HEK293 (cell line): ENCODE measurements at regions not wholly inside any gene's neighbourhood (a gene's known extent, or its start where the extent isn't known, plus 50 kb on each side); places are given as distances from the start of the nearest gene placed in this dataset.

Experiments
- CTCF ChIA-PET: fragments of 350-600 bp; formaldehyde crosslinking; extraction: SDS; loops from one replicate; lab custom pipeline; 2021; ENCODE audit warnings: antibody characterized with exemption; lab: Yijun Ruan, JAX
- POLR2A ChIA-PET: fragments of 300-600 bp; formaldehyde crosslinking; extraction: SDS; loops from one replicate; lab custom pipeline; 2020; ENCODE audit warnings: antibody characterized with exemption, inconsistent platforms; lab: Yijun Ruan, JAX
- H3K27ac ChIP-seq: fragments of 200-500 bp; sonication (Bioruptor generic); 2 replicates; pipeline ENCODE4 v1.5.1; 2014; ENCODE audit warnings: low read depth, low read length, control low read depth, inconsistent platforms; ENCODE audit errors: extremely low read depth
- H3K36me3 ChIP-seq, 2 experiments: fragments of 200-500 bp in 1 of 2; sonication (Bioruptor generic) in 1 of 2; 1 replicate in 1 of 2; 2 replicates in 1 of 2; pipeline ENCODE4 v1.5.1; 2014 to 2017; ENCODE audit warnings: inconsistent platforms in 2 of 2, low read length in 2 of 2; ENCODE audit not compliant: control insufficient read depth in 2 of 2, insufficient read depth in 1 of 2
- H3K4me1 ChIP-seq: fragments of 200-500 bp; sonication (Bioruptor generic); 2 replicates; pipeline ENCODE4 v1.5.1; 2014; ENCODE audit warnings: mild to moderate bottlenecking, low read length, inconsistent platforms; ENCODE audit not compliant: control insufficient read depth, insufficient read depth
- H3K4me3 ChIP-seq: 2 replicates; pipeline ENCODE4 v1.5.1; 2011; ENCODE audit warnings: low read depth, mild to moderate bottlenecking, control low read depth, low read length, moderate library complexity
- H3K9me3 ChIP-seq: fragments of 200-500 bp; sonication (Bioruptor generic); 2 replicates; pipeline ENCODE4 v1.5.1; 2014; ENCODE audit warnings: low read depth, low read length, inconsistent platforms; ENCODE audit not compliant: control insufficient read depth, insufficient read depth
- ATF2 ChIP-seq: fragments of 450-650 bp; formaldehyde crosslinking; IDR thresholded peaks from 2 replicates; pipeline ENCODE4 v1.5.1; 2016; ENCODE audit warnings: missing biosample characterization, missing genetic modification characterization, low read depth
- HOXD13 ChIP-seq: sonication (generic); formaldehyde crosslinking; IDR thresholded peaks from 2 replicates; pipeline ENCODE4 v1.8.0; 2022; ENCODE audit warnings: missing genetic modification reagents, borderline replicate concordance
- MYNN ChIP-seq: fragments of 450-650 bp; formaldehyde crosslinking; IDR thresholded peaks from 2 replicates; pipeline ENCODE4 v1.5.1; 2016; ENCODE audit warnings: missing biosample characterization, missing genetic modification characterization, borderline replicate concordance
- SCRT2 ChIP-seq: fragments of 450-650 bp; formaldehyde crosslinking; IDR thresholded peaks from 2 replicates; pipeline ENCODE4 v1.5.1; 2016; ENCODE audit warnings: missing biosample characterization, missing genetic modification characterization
- TCF7L2 ChIP-seq: IDR thresholded peaks from 2 replicates; pipeline ENCODE4 v1.6.1; 2011; ENCODE audit warnings: low read depth, mild to moderate bottlenecking, inconsistent platforms, low read length, moderate library complexity, borderline replicate concordance
- ZBTB8A ChIP-seq: fragments of 450-650 bp; formaldehyde crosslinking; IDR thresholded peaks from 2 replicates; pipeline ENCODE4 v1.5.1; 2016; ENCODE audit warnings: missing biosample characterization, missing genetic modification characterization
- ZNF114 ChIP-seq: fragments of 450-650 bp; formaldehyde crosslinking; IDR thresholded peaks from 2 replicates; pipeline ENCODE4 v1.5.0; 2017; ENCODE audit warnings: missing biosample characterization, missing genetic modification characterization
- ZNF138 ChIP-seq: fragments of 450-650 bp; formaldehyde crosslinking; IDR thresholded peaks from 2 replicates; pipeline ENCODE4 v1.5.1; 2016; ENCODE audit warnings: missing biosample characterization, missing genetic modification characterization, borderline replicate concordance
- ZNF157 ChIP-seq: fragments of 450-650 bp; formaldehyde crosslinking; IDR thresholded peaks from 2 replicates; pipeline ENCODE4 v1.5.1; 2016; ENCODE audit warnings: missing biosample characterization, missing genetic modification characterization
- ZNF184 ChIP-seq: fragments of 450-650 bp; IDR thresholded peaks from 2 replicates; pipeline ENCODE4 v1.5.1; 2018; ENCODE audit warnings: missing biosample characterization, mild to moderate bottlenecking, missing genetic modification characterization
- ZNF214 ChIP-seq: fragments of 450-650 bp; formaldehyde crosslinking; IDR thresholded peaks from 2 replicates; pipeline ENCODE4 v1.5.1; 2017; ENCODE audit warnings: missing biosample characterization, mild to moderate bottlenecking, missing genetic modification characterization, borderline replicate concordance
- ZNF221 ChIP-seq: fragments of 450-650 bp; formaldehyde crosslinking; IDR thresholded peaks from 2 replicates; pipeline ENCODE4 v1.5.1; 2017; ENCODE audit warnings: missing biosample characterization, missing genetic modification characterization, borderline replicate concordance
- ZNF311 ChIP-seq: fragments of 450-650 bp; formaldehyde crosslinking; IDR thresholded peaks from 2 replicates; pipeline ENCODE4 v1.5.1; 2017; ENCODE audit warnings: missing biosample characterization, missing genetic modification characterization, borderline replicate concordance
- ZNF621 ChIP-seq: fragments of 450-650 bp; formaldehyde crosslinking; IDR thresholded peaks from 2 replicates; pipeline ENCODE4 v1.5.1; 2017; ENCODE audit warnings: missing biosample characterization, missing genetic modification characterization
- ZNF768 ChIP-seq: fragments of 450-650 bp; formaldehyde crosslinking; IDR thresholded peaks from 2 replicates; pipeline ENCODE4 v1.5.1; 2018; ENCODE audit warnings: missing biosample characterization, mild to moderate bottlenecking, missing genetic modification characterization
- ZNF777 ChIP-seq: fragments of 450-650 bp; formaldehyde crosslinking; IDR thresholded peaks from 2 replicates; pipeline ENCODE4 v1.5.1; 2017; ENCODE audit warnings: missing biosample characterization, missing genetic modification characterization, borderline replicate concordance
- TF ChIP-seq, protein P1 (sequence below): fragments of 450-650 bp; formaldehyde crosslinking; IDR thresholded peaks from 2 replicates; pipeline ENCODE4 v1.5.1; 2016; ENCODE audit warnings: missing biosample characterization, missing genetic modification characterization
- TF ChIP-seq, protein P2 (sequence below): fragments of 450-650 bp; formaldehyde crosslinking; IDR thresholded peaks from 2 replicates; pipeline ENCODE4 v1.5.1; 2016; ENCODE audit warnings: missing biosample characterization, missing genetic modification characterization

- no peaks in the 10 kb centered on the region for H3K4me1 ChIP-seq
- H3K27ac ChIP-seq: no peak overlapping the region
- no peak overlapping the region for H3K4me3 ChIP-seq
- no peaks in the 10 kb centered on the region for H3K9me3 ChIP-seq
- no peaks in the 10 kb centered on the region for H3K36me3 ChIP-seq
- ChIA-PET CTCF (interaction anchor here (0.7 to 1.9 kb wide), 5 partner anchors 12 to 150 kb away, joined by 3 to 4 read pairs (median 4); no protein-coding TSS in a partner anchor), POLR2A (no interaction called here)
- TF ChIP-seq MYNN: no peak
- TF ChIP-seq ZNF221 (tag by site-specific recombination): no peak
- TF ChIP-seq ZNF157 (tag by site-specific recombination): no peak
- TF ChIP-seq ZBTB8A: no peak
- TF ChIP-seq, protein P1, sequence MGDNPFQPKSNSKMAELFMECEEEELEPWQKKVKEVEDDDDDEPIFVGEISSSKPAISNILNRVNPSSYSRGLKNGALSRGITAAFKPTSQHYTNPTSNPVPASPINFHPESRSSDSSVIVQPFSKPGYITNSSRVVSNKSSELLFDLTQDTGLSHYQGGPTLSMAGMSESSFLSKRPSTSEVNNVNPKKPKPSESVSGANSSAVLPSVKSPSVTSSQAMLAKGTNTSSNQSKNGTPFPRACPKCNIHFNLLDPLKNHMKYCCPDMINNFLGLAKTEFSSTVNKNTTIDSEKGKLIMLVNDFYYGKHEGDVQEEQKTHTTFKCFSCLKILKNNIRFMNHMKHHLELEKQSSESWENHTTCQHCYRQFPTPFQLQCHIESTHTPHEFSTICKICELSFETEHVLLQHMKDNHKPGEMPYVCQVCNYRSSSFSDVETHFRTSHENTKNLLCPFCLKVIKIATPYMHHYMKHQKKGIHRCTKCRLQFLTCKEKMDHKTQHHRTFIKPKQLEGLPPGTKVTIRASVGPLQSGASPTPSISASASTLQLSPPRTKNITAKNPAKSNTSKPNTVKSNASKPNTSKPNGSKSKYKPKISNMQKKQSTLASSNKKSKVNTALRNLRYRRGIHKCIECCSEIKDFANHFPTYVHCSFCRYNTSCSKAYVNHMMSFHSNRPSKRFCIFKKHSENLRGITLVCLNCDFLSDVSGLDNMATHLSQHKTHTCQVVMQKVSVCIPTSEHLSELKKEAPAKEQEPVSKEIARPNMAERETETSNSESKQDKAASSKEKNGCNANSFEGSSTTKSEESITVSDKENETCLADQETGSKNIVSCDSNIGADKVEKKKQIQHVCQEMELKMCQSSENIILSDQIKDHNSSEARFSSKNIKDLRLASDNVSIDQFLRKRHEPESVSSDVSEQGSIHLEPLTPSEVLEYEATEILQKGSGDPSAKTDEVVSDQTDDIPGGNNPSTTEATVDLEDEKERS (tag by site-specific recombination): no peak
- no peak for TF ChIP-seq ZNF621 (tag by site-specific recombination)
- TF ChIP-seq ZNF184 (tag by site-specific recombination): no peak
- no peak for TF ChIP-seq ZNF114 (tag by site-specific recombination)
- no peak for TF ChIP-seq ZNF311 (tag by site-specific recombination)
- no peak for TF ChIP-seq ZNF214 (tag by site-specific recombination)
Observed at GRCh38 chr7:142407939-142408570, 150.2 kb upstream of the PRSS58 start.

GRCh38 chr7:142405122-142405765 is 147.4 kb upstream of the PRSS58 start:
- no peak for TF ChIP-seq HOXD13 (CRISPR knock-in tag)
- no peak for TF ChIP-seq SCRT2 (tag by site-specific recombination)
- TF ChIP-seq TCF7L2: no peak
- TF ChIP-seq ZNF768: no peak
- TF ChIP-seq ZNF777: no peak
- TF ChIP-seq ZNF138 (tag by site-specific recombination): no peak
- Histone ChIP-seq H3K27ac (no peak overlapping the region), H3K4me3 (no peak overlapping the region), H3K9me3 (no peaks in the 10 kb centered on the region), H3K36me3 (no peaks in the 10 kb centered on the region), H3K4me1 (no peaks in the 10 kb centered on the region)
- ChIA-PET CTCF (no interaction called here), POLR2A (no interaction called here)

DNA sequence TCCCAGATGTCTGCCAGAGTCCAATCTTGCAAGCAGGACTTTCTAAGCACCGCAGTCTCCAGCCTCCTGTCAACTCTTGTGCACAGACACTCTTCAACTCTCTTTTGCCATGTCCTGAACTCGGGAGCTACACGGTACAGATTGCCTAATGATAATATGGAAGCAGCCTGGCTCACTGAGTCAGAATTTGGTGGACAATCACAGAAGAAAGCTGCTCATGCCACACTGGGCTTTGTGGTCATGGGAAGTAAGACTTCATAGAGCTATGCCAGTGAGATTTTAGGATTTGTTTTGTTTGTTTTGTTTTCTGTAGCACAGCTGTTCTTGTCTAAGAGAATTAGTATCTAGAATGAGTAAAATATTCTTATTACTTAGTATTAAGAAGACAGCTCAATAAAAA is 144.1 kb upstream of the PRSS58 start:
- TF ChIP-seq ATF2 (no peak), TCF7L2 (no peak)
- TF ChIP-seq, protein P2, sequence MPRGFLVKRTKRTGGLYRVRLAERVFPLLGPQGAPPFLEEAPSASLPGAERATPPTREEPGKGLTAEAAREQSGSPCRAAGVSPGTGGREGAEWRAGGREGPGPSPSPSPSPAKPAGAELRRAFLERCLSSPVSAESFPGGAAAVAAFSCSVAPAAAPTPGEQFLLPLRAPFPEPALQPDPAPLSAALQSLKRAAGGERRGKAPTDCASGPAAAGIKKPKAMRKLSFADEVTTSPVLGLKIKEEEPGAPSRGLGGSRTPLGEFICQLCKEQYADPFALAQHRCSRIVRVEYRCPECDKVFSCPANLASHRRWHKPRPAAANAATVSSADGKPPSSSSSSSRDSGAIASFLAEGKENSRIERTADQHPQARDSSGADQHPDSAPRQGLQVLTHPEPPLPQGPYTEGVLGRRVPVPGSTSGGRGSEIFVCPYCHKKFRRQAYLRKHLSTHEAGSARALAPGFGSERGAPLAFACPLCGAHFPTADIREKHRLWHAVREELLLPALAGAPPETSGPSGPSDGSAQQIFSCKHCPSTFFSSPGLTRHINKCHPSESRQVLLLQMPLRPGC: no peak
- TF ChIP-seq, all 188 proteins: peak for 0
- Histone ChIP-seq H3K4me3 (no peak overlapping the region), H3K27ac (no peak overlapping the region), H3K4me1 (no peaks in the 10 kb centered on the region), H3K9me3 (no peaks in the 10 kb centered on the region), H3K36me3 (no peaks in the 10 kb centered on the region)
- ChIA-PET CTCF (interaction anchor here (0.9 to 1.8 kb wide), 4 partner anchors 11 to 37 kb away, joined by 3 to 15 read pairs (median 4); no protein-coding TSS in a partner anchor), POLR2A (interaction anchor here (0.8 kb wide), 1 partner anchor 130 kb away, joined by 3 read pairs; no protein-coding TSS in a partner anchor)
